Stimulated activated CD4-positive, alpha-beta T cell treated with anti-CD3 and anti-CD28 coated beads, Interleukin-4, amount 100 ng/mL, for 24 hours (primary cell): ENCODE measurements at regions not wholly inside any gene's neighbourhood (a gene's known extent, or its start where the extent isn't known, plus 50 kb on each side); places are given as distances from the start of the nearest gene placed in this dataset.
"Not testable (repeated sequence)": the region's sequence is repeated elsewhere in the genome, so short reads cannot be mapped to it uniquely, and the experiment has no call there.

ENCODE experiments used
- DNase-seq: peaks from one replicate; pipeline ENCODE4 v3.0.0-alpha.2; 2020

GRCh38 chr10:6716516-6716915 lies 136.4 kb upstream of the PRKCQ start:
- DNase-seq: no peak

GRCh38 chr10:6713716-6714115 lies 133.6 kb upstream of the PRKCQ start:
- no peak for DNase-seq

- no peak for DNase-seq
These were observed 133.0 kb upstream of the PRKCQ start for GRCh38 chr10:6713120-6713519.

GRCh38 chr10:6711881-6712280 lies 131.8 kb upstream of the PRKCQ start:
- DNase-seq: no peak

- DNase-seq: no peak
These were observed 131.3 kb upstream of the PRKCQ start for GRCh38 chr10:6711408-6711841.

- DNase-seq: no peak
These were observed 127.3 kb upstream of the PRKCQ start for GRCh38 chr10:6707352-6707751.

DNA sequence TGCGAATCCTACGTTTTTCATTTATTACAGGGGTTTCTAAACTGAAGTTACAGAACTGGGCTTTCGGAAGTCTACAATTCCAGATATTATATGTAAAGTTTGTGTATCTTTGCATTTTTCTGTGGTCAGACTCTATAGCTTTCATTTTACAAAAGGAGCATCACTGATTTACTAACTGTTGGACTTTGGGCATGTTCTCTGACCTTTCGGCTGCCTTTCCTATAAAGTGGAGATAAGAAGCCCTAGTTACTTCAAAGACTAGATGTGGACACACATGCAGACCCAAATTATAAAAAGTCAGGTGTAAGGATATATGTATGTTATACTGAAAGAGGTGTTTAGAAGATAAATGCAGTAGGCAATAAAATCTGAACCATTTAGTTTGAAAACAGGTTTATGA lies 126.6 kb upstream of the PRKCQ start:
- DNase-seq: no peak

GRCh38 chr10:6704896-6705295 lies 124.8 kb upstream of the PRKCQ start:
- no peak for DNase-seq

GRCh38 chr10:6702833-6703232 lies 122.8 kb upstream of the PRKCQ start:
- DNase-seq: not testable (repeated sequence)

DNA sequence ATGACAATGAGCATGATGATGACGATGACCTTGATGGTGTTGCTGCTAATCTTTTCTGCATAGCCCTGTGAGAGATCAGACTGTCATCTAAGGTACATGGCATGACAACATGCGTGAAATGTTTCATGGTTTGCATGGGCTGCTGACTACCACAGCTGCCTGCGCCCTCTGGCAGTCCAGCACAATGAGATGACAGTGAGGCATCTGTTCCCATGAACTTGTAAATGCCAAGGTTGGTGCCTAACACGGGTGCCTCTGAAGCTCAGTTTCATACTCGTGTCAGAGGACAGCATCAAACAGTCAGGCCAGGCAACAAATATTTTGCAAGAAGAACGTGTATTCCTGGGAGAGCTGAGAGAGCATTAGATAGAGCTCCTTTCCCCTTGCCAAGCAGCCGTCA lies 122.0 kb upstream of the PRKCQ start:
- no peak for DNase-seq

GRCh38 chr10:6701289-6701688 lies 121.2 kb upstream of the PRKCQ start:
- DNase-seq: no peak

DNA sequence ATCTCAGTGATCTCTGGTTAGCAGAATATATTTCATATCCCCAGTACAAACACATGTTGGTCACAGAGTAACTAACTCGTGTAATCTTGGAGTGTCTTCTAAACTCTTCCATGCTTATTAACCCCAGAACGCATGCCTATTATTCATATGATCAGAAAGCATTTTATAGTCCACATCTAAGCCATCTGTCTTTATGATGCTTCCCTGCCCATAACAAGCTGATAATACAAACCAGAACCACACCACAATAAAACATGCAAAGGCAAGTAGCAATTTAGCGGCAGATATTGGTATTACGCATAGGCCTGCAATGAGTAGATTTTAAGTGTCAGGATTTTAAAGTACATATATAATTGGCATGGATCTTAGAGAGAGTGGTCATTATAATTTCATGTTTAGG lies 120.0 kb upstream of the PRKCQ start:
- DNase-seq: no peak

DNA sequence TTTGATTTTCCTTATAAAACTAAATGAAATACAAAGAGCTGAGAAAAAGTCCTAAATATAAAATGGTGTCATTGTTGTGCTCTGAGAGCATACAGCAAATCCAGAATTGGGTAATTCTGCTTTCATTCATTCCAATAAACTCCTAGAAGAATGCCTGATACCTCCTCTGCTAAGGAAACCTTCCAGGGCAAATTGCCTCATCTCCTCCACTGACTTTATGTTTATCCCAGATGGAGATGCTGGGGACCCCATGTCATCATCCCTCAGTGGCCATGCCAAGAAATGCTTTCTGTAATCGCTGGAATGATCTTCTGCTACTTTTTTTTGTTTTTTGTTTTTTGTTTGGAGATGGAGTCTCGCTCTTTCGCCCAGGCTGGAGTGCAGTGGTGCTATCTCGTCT lies 119.3 kb upstream of the PRKCQ start:
- no peak for DNase-seq

- DNase-seq: no peak
These were observed 115.4 kb upstream of the PRKCQ start for GRCh38 chr10:6695519-6695918.

DNA sequence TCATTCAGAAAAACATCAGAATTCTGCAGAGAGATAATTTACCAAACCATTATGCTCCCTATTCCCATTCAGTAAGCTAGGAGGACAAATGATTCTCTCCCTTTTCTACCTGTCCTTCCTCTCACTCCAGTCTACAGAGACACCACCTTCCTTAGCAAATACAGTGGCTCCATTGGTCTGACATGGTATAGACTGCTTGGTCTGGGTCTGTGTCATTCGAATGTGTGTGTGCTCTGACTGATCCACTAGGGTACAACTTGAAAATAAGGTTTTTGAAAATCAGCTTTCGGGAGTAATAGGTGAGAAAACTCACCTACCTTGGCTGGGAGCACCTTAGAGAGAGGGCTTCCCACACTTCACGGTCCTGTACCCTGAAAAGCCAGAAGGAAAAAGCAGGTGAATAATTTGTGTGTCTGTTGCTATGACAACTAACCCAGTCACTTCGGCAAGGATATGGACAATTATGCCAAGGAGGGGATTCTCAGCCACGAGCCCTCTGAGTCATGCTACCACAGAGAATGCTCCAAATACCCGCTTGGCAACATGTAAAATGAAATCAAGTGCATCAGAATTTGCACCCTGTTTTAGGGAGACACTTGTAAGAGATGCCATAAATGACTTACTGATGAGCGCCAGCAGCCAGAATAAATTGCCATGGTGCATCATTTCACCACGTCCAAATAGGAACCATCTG lies 114.5 kb upstream of the PRKCQ start:
- no peak for DNase-seq

DNA sequence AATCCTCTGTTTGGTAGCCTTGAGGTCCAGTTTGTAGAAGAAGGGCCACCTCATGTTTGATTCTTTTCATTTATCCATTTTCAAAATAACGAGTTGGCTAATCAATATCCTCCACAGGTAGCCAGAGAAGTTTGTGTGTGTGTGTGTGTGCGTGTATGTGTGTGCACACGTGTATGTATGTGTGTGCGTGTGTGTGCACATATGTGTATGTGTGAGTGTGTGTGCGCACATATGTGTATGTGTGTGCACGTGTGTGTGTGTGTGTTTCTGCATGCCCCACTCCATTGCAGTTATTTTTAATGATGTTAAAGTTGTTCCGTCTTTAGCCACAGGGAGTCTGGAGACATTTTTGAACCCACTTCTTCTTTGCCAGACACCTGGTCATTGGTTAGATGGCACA lies 112.8 kb upstream of the PRKCQ start:
- no peak for DNase-seq

GRCh38 chr10:6692103-6692502 lies 112.0 kb upstream of the PRKCQ start:
- DNase-seq: no peak

- no peak for DNase-seq
These were observed 109.0 kb upstream of the PRKCQ start for GRCh38 chr10:6689036-6689435.

DNA sequence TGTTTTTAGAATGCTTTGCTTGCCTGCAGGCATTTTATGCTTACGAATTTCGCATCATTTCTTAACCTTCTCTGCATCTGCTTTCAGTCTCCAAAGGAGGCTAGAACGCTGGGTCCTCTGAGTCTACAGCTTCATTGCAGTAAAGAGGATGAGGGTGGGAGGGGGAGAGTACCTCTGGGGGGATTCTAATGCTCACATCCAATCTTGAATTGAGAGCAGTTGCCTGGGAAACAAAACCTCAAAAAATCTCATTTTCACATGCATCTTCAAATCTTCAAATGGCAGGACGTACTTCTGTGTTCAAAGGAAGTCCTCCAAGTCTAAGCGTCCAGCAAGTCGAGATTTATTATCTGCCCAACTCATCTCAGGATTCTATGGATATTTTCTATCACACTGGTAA lies 100.7 kb upstream of the PRKCQ start:
- DNase-seq: no peak

DNA sequence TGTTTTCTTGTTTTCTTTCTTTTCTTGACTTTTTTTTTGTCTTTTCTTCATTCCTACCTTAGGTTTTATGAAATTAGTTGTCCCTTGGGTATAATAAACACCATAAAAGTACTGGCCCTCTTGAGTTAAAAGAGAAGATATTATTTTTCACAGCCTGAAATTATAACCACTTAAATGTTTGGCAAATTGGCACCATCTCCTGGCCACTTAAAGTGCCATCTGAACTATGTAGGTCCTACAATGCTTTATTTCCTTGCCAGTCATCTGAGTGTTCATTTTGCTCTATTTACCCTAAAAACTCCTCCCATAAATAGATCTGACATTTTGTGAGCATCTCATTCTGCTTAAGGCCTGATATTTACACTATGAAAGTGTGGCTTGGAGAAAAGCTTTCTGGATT lies 98.9 kb upstream of the PRKCQ start:
- DNase-seq: no peak

DNA sequence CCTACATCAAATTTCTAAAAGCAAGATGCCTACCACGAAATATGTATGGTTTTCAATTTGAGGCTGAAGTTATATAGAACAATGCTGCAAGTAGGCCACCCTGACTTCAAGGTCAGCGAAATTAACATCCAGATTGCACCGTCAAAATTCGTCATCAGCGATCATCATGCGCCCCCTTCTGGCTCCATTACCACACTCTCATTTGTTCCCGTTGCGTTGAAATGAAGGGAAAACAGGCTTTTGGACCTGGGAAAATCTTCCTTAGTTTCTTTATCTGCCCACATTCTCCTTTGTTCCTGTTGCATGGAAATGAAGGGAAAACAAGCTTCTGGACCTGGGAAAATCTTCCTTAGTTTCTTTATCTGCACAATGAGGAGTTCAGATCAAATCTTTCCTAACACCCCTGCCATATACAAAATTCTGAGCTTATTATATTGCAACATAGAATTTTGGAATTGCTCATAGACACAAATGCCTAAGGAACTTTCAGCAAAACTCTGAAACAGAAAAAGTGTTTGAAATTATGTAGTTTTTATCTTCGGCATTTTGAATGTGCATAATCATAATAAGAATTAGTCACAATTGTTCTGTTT lies 98.2 kb upstream of the PRKCQ start:
- peak; percentile 70 for DNase-seq

DNA sequence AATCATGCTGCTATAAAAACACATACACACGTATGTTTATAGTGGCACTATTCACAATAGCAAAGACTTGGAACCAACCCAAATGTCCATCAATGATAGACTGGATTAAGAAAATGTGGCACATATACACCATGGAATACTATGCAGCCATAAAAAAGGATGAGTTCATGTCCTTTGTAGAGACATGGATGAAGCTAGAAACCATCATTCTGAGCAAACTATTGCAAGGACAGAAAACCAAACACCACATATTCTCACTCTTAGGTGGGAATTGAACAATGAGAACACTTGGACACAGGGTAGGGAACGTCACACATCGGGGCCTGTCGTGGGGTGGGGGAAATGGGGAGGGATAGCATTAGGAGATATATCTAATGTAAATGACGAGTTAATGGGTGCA lies 97.1 kb upstream of the PRKCQ start:
- DNase-seq: not testable (repeated sequence)

GRCh38 chr10:6674291-6674690 lies 94.2 kb upstream of the PRKCQ start:
- no peak for DNase-seq

DNA sequence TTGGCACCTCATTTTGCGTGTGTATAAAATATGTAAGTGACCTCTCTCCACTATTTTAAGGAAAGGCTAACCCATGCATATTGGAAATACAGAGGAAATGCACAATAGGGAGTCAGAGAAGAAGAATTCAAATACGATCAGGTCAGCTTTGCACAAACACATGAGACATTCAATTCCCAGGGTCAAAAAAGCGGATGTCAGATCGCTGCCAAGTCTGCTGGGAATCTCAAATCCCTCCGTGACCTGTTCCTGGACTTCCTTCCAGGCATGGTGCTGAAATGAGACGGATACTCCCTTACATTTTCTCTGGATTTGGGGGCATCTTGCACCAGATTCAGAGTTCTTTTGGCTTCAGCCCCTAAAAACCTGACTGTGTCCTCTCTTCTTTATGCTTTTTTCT lies 91.9 kb upstream of the PRKCQ start:
- no peak for DNase-seq

DNA sequence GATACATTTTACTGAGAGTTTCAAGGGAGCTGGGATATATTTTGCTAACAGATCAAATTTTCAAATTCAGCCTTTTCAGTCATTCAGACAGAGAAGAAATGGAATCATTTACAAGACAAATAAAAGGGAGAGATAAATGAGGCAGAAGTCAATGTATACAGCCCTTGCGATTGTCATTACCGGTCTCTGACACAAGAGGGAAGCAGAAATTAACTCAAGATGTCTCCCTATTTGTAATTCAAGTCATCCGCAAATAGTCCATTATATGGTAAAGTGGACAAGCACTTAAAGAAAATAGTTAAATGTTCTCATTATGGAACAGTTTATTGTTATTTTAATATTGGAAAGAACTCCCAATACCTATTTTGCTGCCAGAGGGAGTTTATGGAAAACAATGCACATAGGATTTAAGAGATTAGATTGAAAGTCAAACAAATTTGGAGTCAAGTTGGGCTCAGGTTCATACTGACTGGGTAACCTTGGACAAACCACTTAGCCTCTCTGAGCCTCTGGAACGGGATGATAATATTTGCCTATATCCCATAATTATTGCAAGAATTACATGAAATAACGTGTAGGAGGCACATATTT lies 89.3 kb upstream of the PRKCQ start:
- peak; percentile 30 for DNase-seq
